NCI-H1930 (cell line): ENCODE measurements at regions not wholly inside any gene's neighbourhood (a gene's known extent, or its start where the extent isn't known, plus 50 kb on each side); places are given as distances from the start of the nearest gene placed in this dataset.
"Not testable (repeated sequence)": the region's sequence is repeated elsewhere in the genome, so short reads cannot be mapped to it uniquely, and the experiment has no call there.

Experiments
- DNase-seq, 2 experiments: peaks; one replicate each; lab custom pipeline; 2025; lab: John Stamatoyannopoulos, UW

GRCh38 chr12:86945685-86946196 is 689.5 kb upstream of the MGAT4C start:
- DNase-seq = no peak

DNA sequence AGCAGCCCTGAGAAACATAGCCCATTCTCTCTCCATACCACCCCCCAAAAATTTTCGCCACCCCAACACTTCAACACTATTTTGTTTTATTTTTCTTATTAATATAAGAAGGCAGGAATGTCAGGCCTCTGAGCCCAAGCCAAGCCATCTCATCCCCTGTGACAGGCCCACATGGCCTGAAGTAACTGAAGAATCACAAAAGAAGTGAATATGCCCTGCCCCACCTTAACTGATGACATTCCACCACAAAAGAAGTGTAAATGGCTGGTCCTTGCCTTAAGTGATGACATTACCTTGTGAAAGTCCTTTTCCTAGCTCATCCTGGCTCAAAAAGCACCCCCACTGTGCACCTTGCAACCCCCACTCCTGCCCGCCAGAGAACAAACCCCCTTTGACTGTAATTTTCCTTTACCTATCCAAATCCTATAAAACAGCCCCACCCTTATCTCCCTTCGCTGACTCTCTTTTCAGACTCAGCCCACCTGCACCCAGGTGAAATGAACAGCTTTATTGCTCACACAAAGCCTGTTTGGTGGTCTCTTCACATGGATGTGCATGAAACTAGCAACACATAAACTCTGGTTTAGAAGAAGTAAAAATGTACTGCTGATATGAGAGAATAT is 688.1 kb upstream of the MGAT4C start:
- DNase-seq = not testable (repeated sequence)

DNA sequence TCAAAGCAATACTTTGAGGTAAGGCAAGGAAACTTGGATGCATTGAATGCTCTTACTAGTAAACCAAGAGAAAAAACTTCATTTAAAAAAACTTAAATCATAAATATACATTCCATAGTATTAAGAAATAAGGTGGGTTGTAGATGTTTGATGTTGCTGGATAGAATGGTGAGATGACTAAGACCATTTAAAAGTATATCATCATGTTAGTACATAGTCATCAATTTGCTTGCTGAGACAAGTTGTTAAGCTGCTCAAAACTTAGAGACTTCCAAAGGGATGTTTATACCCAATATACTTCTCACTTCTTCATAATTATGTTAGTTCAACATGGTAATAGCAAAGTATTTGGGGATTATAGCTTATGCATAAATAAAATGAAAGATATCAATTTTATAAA is 675.5 kb upstream of the MGAT4C start:
- no peak for DNase-seq

DNA sequence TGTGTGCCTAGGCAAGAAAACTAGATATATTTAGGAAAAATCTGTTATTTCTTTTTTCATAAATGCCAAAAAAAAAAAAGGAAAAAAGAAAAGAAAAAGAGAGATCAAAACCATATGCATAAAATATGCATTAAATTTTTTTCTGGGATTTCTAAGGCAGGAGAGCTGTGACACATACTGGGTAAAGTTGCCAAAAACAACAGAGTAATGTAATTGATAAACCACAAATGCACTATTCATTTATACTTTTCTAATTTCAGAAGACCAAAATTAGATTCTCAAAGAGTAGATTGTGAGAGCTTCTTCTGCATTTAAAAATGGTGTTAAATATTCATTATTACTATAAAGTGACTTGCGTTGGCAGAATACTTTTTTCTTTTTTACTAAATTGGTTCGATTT is 673.8 kb upstream of the MGAT4C start:
- DNase-seq = no peak

GRCh38 chr12:86917121-86917520 is 660.9 kb upstream of the MGAT4C start:
- DNase-seq = no peak

GRCh38 chr12:86914721-86915120 is 658.5 kb upstream of the MGAT4C start:
- no peak for DNase-seq

DNA sequence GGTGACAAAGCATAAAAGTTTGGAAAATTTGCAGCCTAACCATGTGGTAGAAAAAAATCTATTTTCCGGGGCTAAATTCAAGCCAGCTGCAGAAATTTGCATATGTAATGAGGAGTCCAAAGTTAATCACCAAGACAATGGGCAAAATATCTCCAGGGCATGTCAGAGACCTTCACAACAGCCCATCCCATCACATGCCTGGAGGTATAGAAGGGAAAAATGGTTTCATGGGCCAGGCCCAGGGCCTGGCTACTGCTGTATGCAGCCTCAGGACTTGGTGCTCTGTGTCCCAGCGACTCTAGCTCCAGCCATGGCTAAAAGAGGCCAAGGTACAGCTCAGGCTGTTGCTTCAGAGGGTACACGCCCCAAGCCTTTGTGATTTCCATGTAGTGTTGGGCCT is 655.8 kb upstream of the MGAT4C start:
- DNase-seq = no peak

DNA sequence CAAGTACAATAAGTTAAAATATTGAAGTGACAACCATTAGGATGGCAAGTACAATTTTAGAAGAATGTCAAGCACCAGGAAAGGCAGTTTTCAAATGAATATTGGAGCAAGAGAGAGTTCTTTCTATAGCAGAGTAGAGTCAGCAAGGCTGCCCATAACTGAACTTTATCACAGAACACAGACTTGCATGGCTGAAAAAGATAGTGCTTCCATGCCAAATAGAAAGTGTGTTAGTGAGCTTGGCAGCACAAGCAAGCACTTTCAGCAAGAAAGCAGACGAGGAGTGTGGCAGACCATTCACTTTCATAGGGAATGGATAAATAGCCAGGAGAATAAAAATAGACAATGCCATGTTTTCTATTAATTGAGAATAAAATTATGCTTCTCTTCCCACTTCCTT is 647.0 kb upstream of the MGAT4C start:
- DNase-seq = no peak

DNA sequence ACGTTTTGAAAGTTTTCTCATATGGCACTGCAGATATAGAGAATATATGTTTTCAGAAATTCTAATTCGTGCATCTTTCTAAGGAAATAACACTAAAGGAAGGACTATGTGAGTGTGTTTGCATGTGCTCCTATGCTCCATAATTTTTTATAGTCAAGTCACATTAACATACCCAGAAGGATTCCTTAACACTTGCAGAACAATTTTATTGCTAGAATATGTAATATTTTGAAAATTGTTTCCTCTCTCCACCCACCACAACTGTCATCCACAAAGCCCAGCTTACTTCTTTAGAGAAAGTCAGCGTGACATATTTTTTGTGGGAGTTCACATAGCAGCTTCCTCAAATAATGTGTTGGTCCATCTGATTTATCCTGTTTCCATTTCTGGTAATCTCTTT is 604.6 kb upstream of the MGAT4C start:
- no peak for DNase-seq

- no peak for DNase-seq
Observed at GRCh38 chr12:86852451-86852850, 596.3 kb upstream of the MGAT4C start.

GRCh38 chr12:86838711-86839110 is 582.5 kb upstream of the MGAT4C start:
- no peak for DNase-seq

DNA sequence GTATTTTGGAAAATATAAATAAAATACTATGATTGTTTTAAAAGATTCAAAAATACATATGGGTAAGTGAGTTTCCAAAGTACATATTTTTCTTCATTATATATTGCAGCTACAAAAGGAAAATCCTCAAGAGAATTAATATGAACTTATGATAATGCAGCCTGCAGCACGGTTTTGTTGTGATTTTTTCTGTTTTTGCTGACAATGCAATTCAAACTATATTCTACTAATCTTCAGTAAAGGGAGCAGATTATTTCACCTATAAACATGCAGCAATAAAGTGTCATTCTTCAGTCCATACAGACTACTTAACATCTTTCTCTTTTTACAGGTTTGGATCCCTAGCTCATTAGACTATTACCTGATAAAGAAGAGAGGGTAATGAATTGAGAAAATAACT is 582.1 kb upstream of the MGAT4C start:
- no peak for DNase-seq

- DNase-seq = no peak
Observed at GRCh38 chr12:86837246-86837645, 581.1 kb upstream of the MGAT4C start.

- DNase-seq = no peak
Observed at GRCh38 chr12:86834217-86834616, 578.0 kb upstream of the MGAT4C start.

DNA sequence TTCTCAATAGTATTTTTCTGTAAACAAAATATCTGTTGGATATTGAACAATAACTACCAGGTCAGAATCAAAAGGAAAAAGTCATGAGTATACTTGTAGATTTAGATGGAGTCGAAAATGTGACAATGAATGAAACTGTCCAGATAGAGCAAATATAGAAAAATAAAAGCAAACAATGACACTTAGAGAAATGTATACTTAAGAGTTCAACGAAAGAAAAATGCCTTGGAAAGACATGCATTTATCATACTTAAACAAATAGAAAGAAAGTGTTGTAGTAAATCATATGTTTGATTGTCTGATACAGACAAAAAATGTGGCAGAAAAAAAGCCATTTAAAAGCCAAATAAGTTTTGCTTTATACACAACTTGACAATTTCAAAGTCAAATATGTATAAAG is 571.2 kb upstream of the MGAT4C start:
- DNase-seq = no peak

DNA sequence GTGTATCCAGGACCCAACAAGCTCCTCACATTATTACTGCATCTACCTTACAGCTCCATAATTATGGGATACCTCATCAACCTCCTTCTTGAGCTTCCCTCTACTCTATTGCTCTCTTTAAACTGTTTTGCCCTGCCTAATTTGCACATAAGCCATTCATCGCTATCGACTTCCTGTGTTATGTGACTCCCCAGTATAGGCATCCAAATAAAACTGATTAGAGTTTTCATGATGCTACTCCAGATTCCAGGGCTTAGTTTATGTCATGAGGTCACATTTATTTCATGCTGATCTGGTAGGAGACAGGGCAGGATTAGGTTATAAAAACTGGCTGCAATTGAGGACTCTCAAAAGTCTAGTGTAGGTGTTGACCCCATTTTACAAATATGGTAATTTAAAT is 569.9 kb upstream of the MGAT4C start:
- no peak for DNase-seq

DNA sequence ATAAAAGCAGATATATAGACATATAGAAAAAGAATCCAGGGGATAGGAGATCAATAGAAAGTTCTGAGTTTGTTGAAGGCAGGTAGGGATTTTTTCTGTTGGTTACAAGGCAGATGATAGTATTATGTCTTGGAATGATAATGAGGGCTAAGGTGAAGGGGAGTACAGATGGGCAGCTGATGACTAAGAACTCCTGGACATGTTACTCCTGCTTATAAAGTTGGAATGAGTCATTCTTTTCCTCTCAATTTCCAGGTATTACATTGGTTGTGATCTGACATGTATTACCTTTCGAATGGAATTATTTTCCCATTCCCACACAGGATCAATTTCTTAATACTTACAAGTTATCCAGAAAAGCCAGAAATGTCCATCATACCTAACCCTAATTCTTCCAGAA is 545.2 kb upstream of the MGAT4C start:
- no peak for DNase-seq

GRCh38 chr12:86799616-86800015 is 543.4 kb upstream of the MGAT4C start:
- no peak for DNase-seq

- no peak for DNase-seq
Observed at GRCh38 chr12:86796550-86796949, 540.4 kb upstream of the MGAT4C start.

- no peak for DNase-seq
Observed at GRCh38 chr12:86788661-86789060, 532.5 kb upstream of the MGAT4C start.

DNA sequence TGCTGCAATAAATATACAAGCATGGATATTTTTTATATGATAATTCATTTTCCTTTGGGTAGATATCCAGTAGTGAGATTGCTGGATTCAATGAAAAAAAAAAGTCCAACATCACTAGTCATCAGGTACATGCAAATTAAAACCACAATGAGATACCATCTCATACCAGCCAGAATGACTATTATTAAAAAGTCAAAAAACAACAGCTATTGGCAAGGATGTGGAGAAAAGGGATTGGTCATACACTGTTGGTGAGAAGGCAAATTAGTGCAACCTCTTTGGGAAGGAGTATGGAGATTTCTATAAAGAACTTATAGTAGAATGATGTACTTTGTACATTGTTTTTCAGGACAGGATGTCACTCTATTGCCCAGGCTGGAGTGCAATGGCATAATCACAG is 531.2 kb upstream of the MGAT4C start:
- DNase-seq = no peak

- DNase-seq = no peak
Observed at GRCh38 chr12:86777325-86777724, 521.1 kb upstream of the MGAT4C start.

GRCh38 chr12:86774841-86775388 is 518.7 kb upstream of the MGAT4C start:
- DNase-seq = no peak

GRCh38 chr12:86772696-86773095 is 516.5 kb upstream of the MGAT4C start:
- no peak for DNase-seq
